Cerebellar cortex (tissue), 1 donor: ENCODE measurements at regions not wholly inside any gene's neighbourhood (a gene's known extent, or its start where the extent isn't known, plus 50 kb on each side); places are given as distances from the start of the nearest gene placed in this dataset.
"Not testable (repeated sequence)": the region's sequence is repeated elsewhere in the genome, so short reads cannot be mapped to it uniquely, and the experiment has no call there.

ENCODE experiments used
- DNase-seq: peaks from one replicate; pipeline ENCODE4 v3.0.0-alpha.2; 2015; ENCODE audit warnings: low spot score

DNA sequence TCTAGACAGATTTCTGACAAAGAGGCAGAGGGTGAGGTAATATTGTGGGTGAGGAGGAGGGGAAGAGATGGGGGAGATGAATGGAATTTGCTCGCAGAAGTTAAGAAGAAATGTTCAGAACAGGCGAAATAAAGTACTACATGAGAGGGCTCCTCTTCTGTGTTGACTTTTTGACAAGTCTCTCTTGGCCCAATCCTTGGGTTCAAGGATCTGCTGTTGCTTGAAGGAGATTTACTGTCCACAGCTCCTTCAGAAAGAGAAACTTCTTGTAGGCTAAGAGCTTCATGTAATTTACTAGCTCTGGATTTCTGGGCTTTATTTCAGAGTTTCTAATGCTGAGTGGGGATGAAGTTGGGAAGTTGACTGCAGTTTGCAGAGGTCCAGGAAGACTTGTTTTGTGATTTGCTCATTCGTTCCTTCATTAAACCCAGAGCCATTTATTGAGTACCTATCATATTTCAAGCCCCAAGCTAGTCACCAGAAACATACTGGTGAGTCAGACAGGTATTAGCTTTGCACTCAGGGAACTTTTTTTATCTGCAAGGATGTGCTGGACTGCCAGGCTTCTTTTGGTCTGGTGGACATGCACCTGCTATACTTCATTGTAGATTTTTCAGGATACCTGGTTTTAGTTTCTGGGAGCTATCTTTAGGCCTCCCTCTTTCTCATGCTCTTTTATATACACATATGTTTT, 402.9 kb upstream of the CLINT1 start:
- DNase-seq: no peak

DNA sequence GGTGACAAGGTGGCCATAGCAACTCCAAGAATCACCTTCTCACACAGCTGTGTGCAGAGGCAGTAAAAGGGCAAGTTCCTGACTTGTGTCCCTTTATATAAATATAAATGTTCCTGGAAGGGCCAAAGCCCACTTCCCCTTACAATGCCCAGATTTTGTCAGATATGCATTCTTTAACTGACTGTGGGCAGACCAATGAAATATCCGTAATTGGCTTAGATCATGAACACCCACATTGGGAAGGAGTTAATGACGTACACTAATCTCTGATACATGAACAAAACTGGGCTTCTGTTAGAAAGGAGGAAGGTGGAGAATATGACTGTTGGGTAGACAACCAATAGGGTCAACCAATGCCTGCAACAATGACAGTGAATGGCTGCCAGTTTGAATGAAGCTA, 397.2 kb upstream of the CLINT1 start:
- no peak for DNase-seq

DNA sequence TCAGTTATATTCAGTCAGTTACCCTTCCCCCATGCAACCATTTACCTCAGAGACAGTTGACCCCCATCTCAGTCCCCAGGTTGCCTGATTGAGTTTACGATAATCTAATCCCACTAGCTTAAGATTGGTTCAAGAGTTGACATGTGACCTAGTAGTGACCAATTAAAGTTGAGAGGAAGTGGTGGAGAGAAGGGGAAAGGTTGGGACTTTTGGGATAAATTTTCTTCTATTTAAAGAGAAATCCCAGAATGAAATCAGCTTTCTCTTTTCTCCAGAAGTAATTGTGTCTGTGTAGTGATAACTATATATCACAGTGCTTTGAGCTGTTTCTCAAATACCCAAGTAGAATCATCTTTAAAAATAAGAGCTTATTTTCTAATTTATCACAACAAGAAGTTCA, 396.7 kb upstream of the CLINT1 start:
- no peak for DNase-seq

DNA sequence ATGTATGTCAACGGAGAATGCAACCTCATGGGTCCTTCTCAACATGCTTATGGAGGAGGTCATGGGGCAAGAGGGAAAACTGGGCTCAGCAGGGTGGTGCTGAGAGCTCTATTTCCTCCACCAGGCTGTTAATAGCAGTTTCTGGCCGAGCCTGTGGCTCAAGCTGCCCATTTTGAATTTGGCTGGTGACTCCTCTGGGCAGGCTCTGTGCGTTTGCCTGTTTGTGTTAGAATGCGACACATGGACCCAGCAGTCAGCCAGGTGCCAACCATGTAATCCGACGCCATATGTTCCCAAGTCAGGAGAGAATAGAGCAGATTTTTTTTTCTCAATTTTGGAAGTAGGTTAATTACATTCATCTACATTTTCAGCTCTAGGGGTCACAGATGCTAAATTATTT, 387.7 kb upstream of the CLINT1 start:
- DNase-seq: peak; percentile 98

DNA sequence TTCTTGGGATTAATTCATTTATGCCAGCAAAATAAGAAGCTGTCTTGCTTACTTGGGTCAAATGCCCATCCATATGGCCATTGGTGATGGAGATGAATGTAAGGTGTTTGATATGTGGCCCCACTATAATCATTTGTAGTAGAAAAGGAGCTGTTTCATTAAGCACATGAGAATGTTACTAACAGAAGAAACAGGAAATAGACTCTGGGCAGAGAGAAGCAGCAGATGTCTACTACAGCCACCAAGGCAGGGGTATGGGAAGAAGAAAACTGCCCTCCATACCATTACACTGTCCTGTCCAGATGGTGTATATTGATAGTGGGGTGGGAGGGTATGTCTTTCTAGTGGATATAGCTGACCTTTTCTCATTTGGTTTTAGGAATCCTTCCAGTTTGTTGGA, 386.6 kb upstream of the CLINT1 start:
- DNase-seq: no peak

DNA sequence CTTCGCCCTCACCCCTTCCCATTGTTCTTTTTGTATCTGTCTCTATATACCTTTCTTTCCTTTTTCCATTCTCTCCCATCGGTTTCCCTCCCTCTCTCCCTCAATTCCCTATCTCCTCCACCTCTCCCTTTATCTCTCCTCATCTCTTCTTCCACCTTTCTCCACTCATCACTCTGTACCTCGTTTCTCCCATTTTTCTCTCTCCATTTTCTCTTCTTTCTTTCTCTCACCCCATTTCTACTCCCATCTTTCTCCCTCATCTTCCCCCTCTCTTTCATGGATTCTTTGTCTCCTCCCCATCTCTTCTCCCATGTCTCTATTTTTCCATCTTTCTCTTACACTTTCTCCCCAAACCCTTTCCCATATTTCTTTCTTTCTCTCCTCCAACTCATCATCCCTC, 385.9 kb upstream of the CLINT1 start:
- no peak for DNase-seq

DNA sequence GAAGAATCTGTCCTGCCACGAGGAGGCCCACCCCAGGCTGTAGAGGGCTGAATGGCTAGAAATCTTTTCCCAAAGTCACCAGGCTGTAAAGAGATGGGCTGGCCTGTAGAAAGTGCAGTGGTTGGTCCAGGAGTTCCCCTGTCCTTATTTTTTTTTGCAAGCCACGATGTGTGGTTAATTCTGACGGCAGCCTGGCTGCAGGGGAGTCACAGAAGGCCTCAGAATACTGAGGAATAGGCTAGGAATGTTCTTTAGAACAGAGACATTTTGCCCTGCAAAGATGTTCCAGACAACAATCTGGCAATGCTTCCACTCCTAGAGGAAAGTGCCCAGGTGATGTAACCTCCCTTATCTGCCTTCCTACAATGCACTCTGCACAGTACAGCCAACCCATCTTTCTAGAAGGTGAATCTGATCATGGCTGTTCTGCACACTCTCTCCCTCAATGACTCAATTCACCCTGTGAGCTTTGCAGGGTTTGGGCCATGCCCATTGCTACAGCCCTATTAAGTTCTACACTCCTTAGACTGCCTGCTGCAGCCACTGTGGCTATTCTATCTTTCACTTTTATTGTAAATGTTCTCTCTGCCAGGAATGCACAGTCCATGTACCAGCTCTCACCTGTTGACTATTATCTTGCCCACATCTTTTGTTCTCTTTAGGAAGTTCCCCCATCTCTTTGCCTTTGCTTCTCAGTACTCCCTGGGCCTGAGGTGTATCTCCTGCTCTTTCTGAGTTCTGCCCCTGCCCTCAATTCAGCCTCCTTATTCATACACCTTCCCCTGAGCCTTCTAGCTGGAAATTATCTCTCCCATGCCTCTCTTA, 377.8 kb upstream of the CLINT1 start:
- DNase-seq: no peak

DNA sequence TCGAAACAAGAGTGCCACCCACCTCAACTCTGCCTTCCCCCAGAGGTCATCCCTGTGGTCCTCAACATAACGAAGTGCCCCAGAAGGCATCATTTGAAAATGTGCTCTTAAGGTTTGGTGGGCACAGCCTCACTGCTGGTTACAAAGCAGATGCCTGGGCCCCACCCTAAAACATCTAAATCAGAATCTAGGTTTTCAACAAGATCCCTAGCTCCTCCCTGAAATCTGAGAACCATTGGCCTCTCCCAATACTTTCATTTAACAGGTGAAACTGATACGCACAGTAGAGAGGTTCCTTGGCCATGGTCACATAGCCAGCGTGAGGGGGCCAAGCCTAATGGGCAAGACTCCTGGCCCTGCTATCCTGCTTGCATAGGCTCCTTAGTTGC, 376.2 kb upstream of the CLINT1 start:
- DNase-seq: no peak

DNA sequence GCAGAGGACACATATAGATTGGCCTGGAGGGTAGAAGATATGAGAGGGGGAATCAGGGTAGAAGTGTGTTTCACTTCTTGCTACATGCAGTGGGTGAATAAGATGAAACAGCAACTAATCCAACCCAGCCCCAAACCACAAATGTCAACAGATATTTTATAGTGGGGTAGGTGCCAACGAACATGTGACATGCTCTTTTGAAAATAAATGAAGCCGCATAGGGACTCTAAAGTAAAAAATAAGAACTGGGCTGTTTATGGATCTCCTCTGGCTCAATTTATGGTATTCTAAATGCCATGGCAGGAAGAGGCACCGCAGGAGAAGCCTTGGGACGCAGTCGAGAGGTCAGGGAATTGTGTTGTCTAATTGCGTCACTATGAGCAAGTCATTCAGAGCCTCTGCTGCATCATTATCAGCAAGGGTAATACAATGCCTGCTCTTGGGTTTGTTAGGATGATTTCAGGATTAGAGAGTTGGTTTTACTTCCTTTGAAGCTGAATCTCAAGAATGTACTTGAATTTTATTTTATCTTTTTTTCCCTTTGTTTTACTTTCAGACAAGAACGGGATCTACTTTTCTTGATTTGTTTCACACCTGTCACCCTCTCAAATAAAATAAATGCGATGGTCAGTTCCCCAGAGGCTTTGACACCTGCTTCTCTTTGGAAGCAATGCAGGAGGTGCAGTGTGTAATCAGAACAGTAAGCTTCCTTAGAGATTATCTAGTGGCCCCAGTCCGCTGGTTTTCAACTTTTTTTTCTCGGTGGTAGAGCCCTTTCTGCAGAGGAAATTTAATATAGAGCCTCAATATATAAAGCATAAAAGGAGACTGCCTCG, 375.6 kb upstream of the CLINT1 start:
- DNase-seq: no peak

DNA sequence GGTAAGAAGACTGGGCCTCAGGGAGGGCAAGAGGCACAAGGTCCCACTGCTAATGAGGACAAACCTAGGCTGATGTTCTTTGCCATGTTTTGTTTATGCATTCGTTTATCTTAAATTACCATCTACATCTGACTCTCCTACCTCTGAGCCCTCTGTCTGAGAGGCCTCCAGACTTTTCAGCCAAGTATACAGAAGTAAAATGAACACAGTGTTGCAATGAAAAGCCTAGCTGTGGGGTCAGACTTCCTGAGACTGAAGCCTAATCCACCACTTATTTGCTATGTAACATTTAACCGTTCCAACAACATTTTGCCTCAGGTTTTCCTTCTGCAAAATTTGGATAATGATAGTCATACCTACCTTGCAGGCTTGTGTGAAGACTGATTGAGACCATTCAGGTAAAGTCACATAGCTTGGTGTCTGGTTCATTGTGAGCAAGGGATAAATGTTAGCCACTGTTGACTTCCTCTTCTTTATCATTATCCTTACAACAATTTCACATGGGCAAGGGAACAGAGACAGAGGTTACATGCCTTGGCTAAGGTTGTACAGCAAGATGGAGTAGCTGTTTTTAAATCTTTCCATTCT, 374.9 kb upstream of the CLINT1 start:
- no peak for DNase-seq

DNA sequence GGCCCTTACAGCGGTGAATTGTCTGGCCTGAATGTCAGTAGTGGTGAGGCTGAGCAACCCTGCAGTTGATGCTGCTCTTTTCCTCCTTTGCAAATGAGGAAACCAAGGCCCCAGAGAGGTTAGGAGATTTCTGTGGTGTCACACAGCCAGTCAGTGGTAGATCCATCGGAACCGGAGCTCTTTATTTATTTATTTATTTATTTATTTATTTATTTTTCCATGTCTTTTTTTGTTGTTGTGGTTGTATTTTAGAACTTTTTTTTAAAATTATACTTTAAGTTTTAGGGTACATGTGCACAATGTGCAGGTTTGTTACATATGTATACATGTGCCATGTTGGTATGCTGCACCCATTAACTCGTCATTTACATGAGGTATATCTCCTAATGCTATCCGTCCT, 368.4 kb upstream of the CLINT1 start:
- DNase-seq: not testable (repeated sequence)

DNA sequence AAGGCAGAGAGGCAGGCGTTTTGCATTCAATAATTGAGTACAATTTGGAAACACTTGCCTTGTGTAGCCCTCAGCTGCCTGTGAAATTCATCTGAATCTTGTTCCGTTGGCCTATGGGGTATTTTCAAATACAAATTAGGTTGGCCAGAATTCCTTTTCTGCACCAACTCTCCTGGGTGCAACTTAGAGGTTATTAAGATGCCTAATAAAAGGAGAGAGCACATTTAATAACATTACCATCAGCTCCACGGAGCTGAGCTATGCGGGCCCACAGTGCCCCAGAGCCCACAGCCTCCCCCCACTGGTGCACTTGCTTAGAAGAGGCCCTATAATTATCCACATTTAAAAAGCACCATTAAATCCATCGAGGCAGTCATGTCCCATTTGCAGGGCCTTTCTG, 367.6 kb upstream of the CLINT1 start:
- no peak for DNase-seq

DNA sequence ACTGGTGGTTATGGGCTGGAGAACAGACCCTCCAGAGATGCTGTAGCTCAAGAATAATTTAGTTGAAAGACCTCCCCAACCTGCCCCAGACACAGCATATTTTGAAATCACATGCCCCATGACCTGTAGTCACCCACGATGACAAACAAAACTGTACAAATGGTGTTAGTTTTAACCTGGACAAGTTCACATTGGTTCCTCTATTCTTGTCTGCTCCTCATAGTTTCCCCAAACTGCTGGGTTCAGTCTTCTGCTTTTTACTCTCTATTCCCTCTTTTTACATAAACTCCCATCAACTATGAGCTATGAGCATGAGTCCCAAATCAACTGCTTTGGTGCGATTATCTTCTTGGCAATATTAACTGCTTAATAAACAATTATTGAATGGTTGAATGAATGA, 365.3 kb upstream of the CLINT1 start:
- DNase-seq: no peak

DNA sequence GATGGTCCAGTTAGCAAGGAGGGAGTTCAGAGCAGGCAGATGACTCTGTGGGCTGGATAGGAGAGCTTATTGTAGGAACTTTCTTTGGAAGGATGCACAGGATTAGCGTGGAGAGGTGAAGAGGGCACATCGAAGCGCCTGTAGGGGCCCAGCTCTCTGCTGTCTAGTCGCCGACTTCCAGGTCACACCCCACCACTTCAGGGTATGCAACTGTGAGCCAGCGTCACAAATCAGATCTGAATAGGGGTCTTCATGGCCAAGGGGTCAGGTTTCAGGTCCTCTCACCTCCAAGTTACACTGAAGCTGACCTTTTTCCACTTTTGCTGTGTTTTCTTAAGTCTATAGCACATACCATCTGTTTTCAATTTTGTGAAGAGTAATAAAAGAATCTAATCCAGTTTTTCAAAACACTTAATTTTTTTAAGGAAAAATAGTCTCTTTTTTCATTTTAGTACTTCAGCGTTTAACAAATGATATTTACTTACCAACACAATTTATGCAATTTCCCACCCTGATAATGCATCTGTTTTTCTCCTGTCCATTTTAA, 364.2 kb upstream of the CLINT1 start:
- no peak for DNase-seq

DNA sequence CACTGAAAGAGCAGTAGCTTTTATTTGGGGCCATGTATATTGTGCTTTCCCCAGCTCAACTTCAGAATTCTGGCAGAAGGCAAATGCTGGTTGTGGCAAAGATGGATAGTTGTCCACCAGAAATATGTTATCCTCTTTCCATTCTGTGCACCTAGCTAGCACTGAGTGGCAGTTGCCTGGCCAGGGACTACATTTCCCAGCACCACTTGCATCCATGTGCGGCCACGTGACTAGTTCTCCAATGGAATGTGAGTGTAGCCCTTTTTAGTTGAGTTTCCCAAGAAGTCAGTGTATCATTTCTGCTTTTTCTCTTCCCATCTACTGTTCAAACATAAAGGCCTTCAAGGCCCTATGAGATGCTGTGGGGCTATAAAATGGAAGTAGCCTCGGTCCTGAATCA, 354.0 kb upstream of the CLINT1 start:
- DNase-seq: no peak

DNA sequence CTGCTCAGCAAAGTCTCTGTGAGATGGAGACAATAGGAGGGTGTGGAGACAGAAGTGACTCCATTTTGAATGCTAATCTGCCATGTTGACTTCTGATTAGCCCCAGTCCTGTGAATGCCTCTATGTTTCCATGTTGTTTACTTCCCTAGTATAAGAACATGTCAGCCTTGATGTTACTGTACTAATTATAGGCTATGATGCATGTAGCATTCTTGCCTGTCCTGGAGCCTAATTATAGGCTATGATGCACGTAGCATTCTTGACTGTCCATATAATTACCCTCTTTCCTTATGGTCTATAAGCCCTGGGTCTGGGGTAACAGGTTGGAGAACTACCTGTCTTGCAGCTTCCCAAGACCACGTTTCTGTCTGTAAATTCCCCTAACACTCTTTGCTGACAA, 353.3 kb upstream of the CLINT1 start:
- DNase-seq: no peak

DNA sequence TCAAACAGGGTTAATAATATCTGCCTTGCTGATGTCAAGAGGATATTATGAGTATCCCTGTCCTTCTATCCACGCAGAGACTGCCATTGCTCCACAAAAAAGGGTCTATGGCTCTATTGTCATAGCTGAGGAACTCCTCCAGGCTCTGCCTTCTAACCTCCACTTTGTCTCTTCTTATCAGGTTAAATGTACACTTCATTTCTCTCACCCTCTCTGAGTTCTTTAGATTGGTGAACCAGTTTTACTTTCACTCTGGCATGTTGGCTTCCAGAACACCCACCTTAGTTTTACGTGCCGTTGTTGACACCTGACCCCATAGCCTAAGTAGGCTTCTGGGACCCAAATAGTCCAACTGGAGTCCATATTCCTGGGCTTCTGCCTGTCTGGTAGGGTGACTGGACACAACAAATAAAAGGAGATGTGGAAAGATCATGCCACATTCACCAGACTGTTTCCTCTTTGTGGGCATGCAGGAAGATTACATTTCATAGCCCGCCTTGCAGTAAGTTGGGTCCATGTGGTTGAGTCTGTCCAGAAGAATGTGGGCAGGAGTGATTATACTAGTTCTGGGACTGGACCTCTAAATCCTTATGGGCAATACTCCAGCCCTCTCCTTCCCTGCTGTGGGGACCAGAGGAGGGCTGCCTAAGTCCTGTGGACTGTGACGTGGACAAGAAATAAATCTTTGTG, 350.4 kb upstream of the CLINT1 start:
- DNase-seq: no peak

DNA sequence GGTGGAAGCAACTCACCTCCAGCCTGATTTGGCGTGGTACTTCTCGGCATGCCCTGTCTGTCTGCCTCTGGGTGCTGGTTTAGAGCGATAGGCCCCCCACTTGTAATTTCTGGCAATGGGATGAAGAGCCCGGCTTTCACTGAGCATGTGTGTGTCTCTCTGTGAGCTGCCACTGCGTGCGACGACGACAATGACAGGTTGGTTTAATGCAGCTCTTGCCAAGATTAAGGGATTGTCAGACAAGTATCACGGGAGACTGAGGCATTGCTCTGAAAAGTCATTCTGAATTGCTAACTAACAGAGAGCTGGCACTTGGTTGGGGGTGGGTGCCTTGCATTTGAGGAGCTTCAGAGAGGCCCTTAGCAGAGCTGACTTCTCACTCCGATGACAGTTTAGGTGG, 348.8 kb upstream of the CLINT1 start:
- no peak for DNase-seq

DNA sequence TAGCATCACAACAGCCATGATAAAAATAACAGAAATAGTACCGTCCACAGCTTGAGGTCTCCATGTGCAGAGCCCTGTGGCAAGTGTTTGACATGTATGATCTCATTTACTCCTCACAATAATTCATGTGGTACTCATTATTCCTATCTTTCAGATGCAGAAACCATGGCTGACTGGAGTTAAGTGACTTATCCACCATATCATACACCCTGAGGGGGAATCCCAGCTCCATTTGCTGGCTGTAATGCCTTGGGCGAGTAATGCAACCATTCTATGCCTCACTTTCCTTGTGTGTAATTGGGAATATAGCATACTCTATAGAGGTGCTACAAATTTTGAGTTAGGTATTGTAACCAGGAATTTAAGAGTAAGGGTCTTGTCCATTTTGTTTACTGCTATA, 347.0 kb upstream of the CLINT1 start:
- no peak for DNase-seq

DNA sequence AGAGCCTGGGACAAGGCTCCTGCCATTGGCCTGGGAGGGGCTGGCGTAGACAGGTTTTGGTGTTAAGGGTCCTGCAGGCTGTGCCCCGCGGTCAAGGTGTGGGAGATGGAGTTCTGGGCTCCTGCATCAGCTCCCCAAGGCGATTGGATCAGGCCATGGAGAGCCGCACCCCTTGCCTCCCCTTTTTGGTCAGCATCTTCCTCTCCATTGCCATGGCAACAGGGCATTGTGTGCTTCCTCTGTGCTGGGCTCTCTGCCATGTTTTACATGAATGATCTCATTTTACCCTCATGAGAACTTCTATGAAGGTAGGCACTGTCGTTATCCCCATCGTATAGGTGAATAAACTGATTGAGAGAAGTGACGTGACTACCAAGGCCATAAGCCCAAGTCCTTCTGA, 344.3 kb upstream of the CLINT1 start:
- DNase-seq: peak; percentile 41

DNA sequence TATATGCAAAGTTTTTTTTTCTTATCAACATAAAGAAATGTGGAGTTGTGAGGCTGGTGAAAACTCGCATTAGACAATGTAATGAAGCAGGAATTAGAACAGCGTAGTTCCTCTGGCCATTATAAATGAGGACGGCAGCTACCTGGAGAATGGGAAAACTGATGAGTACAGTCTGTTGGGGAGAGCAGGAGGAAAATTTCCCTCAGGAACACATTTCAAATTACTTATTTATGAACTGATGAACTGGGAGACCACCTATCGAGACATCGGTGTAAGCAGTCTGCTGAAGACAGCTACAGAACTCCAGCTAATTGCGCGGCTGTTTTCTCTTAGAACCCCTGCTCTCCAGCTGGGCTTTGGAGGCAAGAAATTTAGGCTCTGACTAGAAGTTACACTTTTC, 343.9 kb upstream of the CLINT1 start:
- no peak for DNase-seq

DNA sequence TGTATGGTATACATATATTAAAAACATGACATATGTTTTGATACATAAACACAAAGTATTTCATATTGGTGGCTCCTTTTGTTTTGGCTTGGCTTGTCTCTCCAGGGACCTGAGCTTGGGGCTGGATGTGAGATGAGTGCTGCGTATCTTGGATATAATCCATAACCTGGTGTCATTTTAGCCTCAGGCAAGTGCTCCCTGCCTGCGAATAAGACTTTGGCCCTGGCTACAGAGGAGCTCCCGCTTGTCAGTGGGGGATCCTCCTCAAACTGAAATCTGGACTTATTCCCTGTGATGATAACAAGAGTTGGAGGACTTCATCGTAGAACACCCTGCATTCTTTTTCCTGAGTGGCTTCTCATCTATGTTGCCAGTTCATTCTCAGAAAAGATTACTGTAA, 341.7 kb upstream of the CLINT1 start:
- no peak for DNase-seq
